ENCODE measurements at regions not wholly inside any gene's neighbourhood (a gene's known extent, or its start where the extent isn't known, plus 50 kb on each side); places are given as distances from the start of the nearest gene placed in this dataset.

- TF ChIP-seq CTCF (IDR thresholded peaks at IDR 0.05; ENCODE audit: borderline replicate concordance, extremely low read depth, insufficient read depth): no peak
- no peak for FAIRE-seq
Measured at GRCh38 chr2:147095376-147095775, 749.5 kb upstream of the ACVR2A start.

DNA sequence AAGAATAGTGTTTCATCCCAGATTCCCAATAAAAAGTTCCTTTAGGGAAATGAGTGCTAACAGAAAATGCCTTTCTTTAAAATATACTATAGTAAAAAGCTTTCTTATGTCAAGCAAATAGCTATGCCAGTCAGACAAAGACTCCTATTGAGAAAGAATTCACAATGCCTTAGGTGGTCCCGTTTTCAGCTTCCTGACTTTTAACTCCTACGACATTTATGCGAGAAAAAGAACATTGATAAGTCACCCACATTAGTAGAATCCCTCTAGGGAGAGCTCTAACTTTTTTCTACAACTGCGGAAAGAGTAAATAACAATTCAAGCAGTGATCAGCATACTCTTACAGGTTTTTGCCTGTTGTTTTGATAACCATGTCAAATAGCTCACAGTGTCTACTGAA lies 750.8 kb upstream of the ACVR2A start:
- no peak for FAIRE-seq
- intact Hi-C loops (cut with DNase I): no loop called here
- TF ChIP-seq CTCF (IDR thresholded peaks at IDR 0.05; ENCODE audit: borderline replicate concordance, extremely low read depth, insufficient read depth): no peak
- no peak overlapping the region for H3K4me3 ChIP-seq (ENCODE audit: low read length in 3 of 3)
- no peaks in the 10 kb centered on the region for H3K36me3 ChIP-seq (ENCODE audit: control insufficient read depth in 2 of 3, insufficient read depth in 3 of 3, low read length in 3 of 3)
- no peaks in the 10 kb centered on the region for H3K27me3 ChIP-seq (ENCODE audit: control insufficient read depth, insufficient read depth, low read length)
- DNase-seq: no peak
- H3K9me3 ChIP-seq (ENCODE audit: control insufficient read depth in 2 of 3, insufficient read depth in 1 of 3, low read length in 3 of 3): no peaks in the 10 kb centered on the region
- H3K4me1 ChIP-seq (ENCODE audit: control insufficient read depth in 2 of 3, insufficient read depth in 2 of 3, low read depth in 1 of 3, low read length in 3 of 3): no peaks in the 10 kb centered on the region
- H3K27ac ChIP-seq (ENCODE audit: low read depth in 2 of 2, low read length in 2 of 2): no peak overlapping the region
- no peak overlapping the region for H3K9ac ChIP-seq (ENCODE audit: low read length in 3 of 3)

More at GRCh38 chr2:147095376-147095775, 749.5 kb upstream of the ACVR2A start:
- Histone ChIP-seq H3K27me3 (ENCODE audit: control insufficient read depth, insufficient read depth, low read length) (no peaks in the 10 kb centered on the region), H3K4me1 (ENCODE audit: control insufficient read depth in 2 of 3, insufficient read depth in 2 of 3, low read depth in 1 of 3, low read length in 3 of 3) (no peaks in the 10 kb centered on the region), H3K9ac (ENCODE audit: low read length in 3 of 3) (no peak overlapping the region), H3K9me3 (ENCODE audit: control insufficient read depth in 2 of 3, insufficient read depth in 1 of 3, low read length in 3 of 3) (no peaks in the 10 kb centered on the region), H3K36me3 (ENCODE audit: control insufficient read depth in 2 of 3, insufficient read depth in 3 of 3, low read length in 3 of 3) (no peaks in the 10 kb centered on the region), H3K4me3 (ENCODE audit: low read length in 3 of 3) (no peak overlapping the region), H3K27ac (ENCODE audit: low read depth in 2 of 2, low read length in 2 of 2) (no peak overlapping the region)
- DNase-seq: no peak
- intact Hi-C loops (cut with DNase I): no loop called here

GRCh38 chr2:147092266-147092665 lies 752.6 kb upstream of the ACVR2A start:
- TF ChIP-seq CTCF (IDR thresholded peaks at IDR 0.05; ENCODE audit: borderline replicate concordance, extremely low read depth, insufficient read depth): no peak
- Histone ChIP-seq H3K4me3 (ENCODE audit: low read length in 3 of 3) (no peak overlapping the region), H3K4me1 (ENCODE audit: control insufficient read depth in 2 of 3, insufficient read depth in 2 of 3, low read depth in 1 of 3, low read length in 3 of 3) (no peaks in the 10 kb centered on the region), H3K9ac (ENCODE audit: low read length in 3 of 3) (no peak overlapping the region), H3K27ac (ENCODE audit: low read depth in 2 of 2, low read length in 2 of 2) (no peak overlapping the region), H3K36me3 (ENCODE audit: control insufficient read depth in 2 of 3, insufficient read depth in 3 of 3, low read length in 3 of 3) (no peaks in the 10 kb centered on the region), H3K9me3 (ENCODE audit: control insufficient read depth in 2 of 3, insufficient read depth in 1 of 3, low read length in 3 of 3) (no peaks in the 10 kb centered on the region), H3K27me3 (ENCODE audit: control insufficient read depth, insufficient read depth, low read length) (no peaks in the 10 kb centered on the region)
- intact Hi-C loops (cut with DNase I): no loop called here
- no peak for FAIRE-seq
- no peak for DNase-seq

GRCh38 chr2:147091448-147091847 lies 753.4 kb upstream of the ACVR2A start:
- no peak overlapping the region for H3K27ac ChIP-seq (ENCODE audit: low read depth in 2 of 2, low read length in 2 of 2)
- H3K9me3 ChIP-seq (ENCODE audit: control insufficient read depth in 2 of 3, insufficient read depth in 1 of 3, low read length in 3 of 3): no peaks in the 10 kb centered on the region
- no peak for DNase-seq
- intact Hi-C loops (cut with DNase I): no loop called here
- TF ChIP-seq CTCF (IDR thresholded peaks at IDR 0.05; ENCODE audit: borderline replicate concordance, extremely low read depth, insufficient read depth): no peak
- no peaks in the 10 kb centered on the region for H3K36me3 ChIP-seq (ENCODE audit: control insufficient read depth in 2 of 3, insufficient read depth in 3 of 3, low read length in 3 of 3)
- no peak for FAIRE-seq
- H3K9ac ChIP-seq (ENCODE audit: low read length in 3 of 3): no peak overlapping the region
- H3K27me3 ChIP-seq (ENCODE audit: control insufficient read depth, insufficient read depth, low read length): no peaks in the 10 kb centered on the region
- no peak overlapping the region for H3K4me3 ChIP-seq (ENCODE audit: low read length in 3 of 3)
- H3K4me1 ChIP-seq (ENCODE audit: control insufficient read depth in 2 of 3, insufficient read depth in 2 of 3, low read depth in 1 of 3, low read length in 3 of 3): no peaks in the 10 kb centered on the region

Measured in kidney (tissue), 13 donors.